Mucosa of descending colon (tissue), 3 donors: ENCODE measurements at regions not wholly inside any gene's neighbourhood (a gene's known extent, or its start where the extent isn't known, plus 50 kb on each side); places are given as distances from the start of the nearest gene placed in this dataset.
A peak's percentile ranks its signal among the peaks of the same experiment; 100 is the strongest.

ENCODE experiments used
- ATAC-seq: fragments of 200-7000 bp; cut with Tn5 transposase; one replicate; pipeline ENCODE4 v1.9.1; 2020; ENCODE audit warnings: mild to moderate bottlenecking, moderate library complexity
- DNase-seq, 3 donors: peaks; one replicate each; pipeline ENCODE4 v3.0.0-alpha.2; 2020
- H3K36me3 ChIP-seq: fragments of 200-600 bp; one replicate; pipeline ENCODE4 v1.8.0; 2021; ENCODE audit warnings: low read depth, mild to moderate bottlenecking
- H3K4me1 ChIP-seq: fragments of 200-600 bp; one replicate; pipeline ENCODE4 v1.8.0; 2021; ENCODE audit warnings: low read depth, mild to moderate bottlenecking
- H3K4me3 ChIP-seq: fragments of 200-600 bp; one replicate; pipeline ENCODE4 v1.8.0; 2021; ENCODE audit warnings: mild to moderate bottlenecking
- H3K9me3 ChIP-seq: fragments of 200-600 bp; one replicate; pipeline ENCODE4 v1.8.0; 2021; ENCODE audit warnings: mild to moderate bottlenecking
- intact Hi-C, 2 donors: fragments of 100-400 bp; cut with DNase I in 1 of 2; cut with micrococcal nuclease in 1 of 2; formaldehyde crosslinking; loops; one replicate each; pipeline versions ENCODE4 v1.11.0 to v1.11.1; 2022; cut with DNase I, micrococcal nuclease
- TF ChIP-seq, protein P1 (sequence below): fragments of 200-600 bp; IDR thresholded peaks from one replicate; pipeline ENCODE4 v1.8.0; 2022; ENCODE audit warnings: antibody characterized with exemption, mild to moderate bottlenecking
- donor health status: DM: no; HTN: no; CAD: no; lungs with moderate emphysema.
- donor health status: DM: no; HTN: no; CAD: no.
- donor health status: DM: no; HTN: yes; CAD: no.

DNA sequence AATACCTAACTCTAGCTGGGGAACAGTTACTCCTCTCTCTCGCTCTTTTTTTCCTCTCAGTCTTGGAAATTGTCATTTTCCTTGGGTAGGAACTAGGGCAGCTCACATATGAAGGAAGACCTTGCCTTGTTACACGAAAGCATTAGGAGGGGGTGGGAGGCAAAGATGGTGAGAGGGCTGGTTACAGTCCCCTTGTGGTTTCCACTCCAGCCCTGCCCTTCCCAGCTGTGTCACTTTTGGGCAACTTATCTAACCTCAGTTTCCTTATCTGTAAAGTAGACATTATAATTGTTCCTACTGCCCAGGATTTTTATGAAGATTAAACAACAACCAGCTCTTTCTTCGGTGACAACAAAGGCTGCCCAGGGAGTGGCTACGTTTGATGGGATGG lies 196.2 kb upstream of the CLINT1 start:
- no peak for DNase-seq
- Histone ChIP-seq H3K4me3 (no peak overlapping the region), H3K4me1 (peaks cover 6% of the 10 kb centered on the region), H3K9me3 (no peaks in the 10 kb centered on the region), H3K36me3 (no peaks in the 10 kb centered on the region)
- TF ChIP-seq, protein P1, sequence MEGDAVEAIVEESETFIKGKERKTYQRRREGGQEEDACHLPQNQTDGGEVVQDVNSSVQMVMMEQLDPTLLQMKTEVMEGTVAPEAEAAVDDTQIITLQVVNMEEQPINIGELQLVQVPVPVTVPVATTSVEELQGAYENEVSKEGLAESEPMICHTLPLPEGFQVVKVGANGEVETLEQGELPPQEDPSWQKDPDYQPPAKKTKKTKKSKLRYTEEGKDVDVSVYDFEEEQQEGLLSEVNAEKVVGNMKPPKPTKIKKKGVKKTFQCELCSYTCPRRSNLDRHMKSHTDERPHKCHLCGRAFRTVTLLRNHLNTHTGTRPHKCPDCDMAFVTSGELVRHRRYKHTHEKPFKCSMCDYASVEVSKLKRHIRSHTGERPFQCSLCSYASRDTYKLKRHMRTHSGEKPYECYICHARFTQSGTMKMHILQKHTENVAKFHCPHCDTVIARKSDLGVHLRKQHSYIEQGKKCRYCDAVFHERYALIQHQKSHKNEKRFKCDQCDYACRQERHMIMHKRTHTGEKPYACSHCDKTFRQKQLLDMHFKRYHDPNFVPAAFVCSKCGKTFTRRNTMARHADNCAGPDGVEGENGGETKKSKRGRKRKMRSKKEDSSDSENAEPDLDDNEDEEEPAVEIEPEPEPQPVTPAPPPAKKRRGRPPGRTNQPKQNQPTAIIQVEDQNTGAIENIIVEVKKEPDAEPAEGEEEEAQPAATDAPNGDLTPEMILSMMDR, result no peak
- intact Hi-C loops, result no loop called here
- ATAC-seq, result no peak

- TF ChIP-seq, protein P1, result no peak
- peaks cover 6% of the 10 kb centered on the region for H3K4me1 ChIP-seq
- DNase-seq (no peak), ATAC-seq (no peak)
- H3K36me3 ChIP-seq, result no peaks in the 10 kb centered on the region
- no peak overlapping the region for H3K4me3 ChIP-seq
- H3K9me3 ChIP-seq, result no peaks in the 10 kb centered on the region
- intact Hi-C loops, result no loop called here
These were observed 195.5 kb upstream of the CLINT1 start for GRCh38 chr5:158054223-158055110.

DNA sequence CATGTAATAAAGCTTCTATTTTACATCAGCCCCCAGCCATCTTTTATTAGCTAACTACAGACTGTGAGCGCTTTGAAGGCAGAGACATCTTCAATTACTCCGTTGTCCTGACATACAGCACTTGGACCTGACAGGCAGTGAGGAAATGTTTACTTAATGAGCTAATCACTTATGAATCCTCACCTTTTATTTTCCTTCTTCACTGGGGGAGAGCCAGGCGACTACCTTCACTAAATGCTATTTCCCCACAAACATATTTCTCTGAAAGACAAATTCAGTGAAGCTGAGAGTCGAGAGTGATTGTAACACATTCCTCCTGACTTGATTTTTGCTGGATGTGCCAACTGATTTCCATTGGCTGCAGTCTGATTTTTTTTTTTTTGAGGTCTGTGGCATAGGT lies 192.1 kb upstream of the CLINT1 start:
- intact Hi-C loops, result no loop called here
- no peak overlapping the region for H3K4me3 ChIP-seq
- TF ChIP-seq, protein P1, result no peak
- no peaks in the 10 kb centered on the region for H3K36me3 ChIP-seq
- H3K4me1 ChIP-seq, result peaks cover 6% of the 10 kb centered on the region
- no peak for DNase-seq
- no peaks in the 10 kb centered on the region for H3K9me3 ChIP-seq
- ATAC-seq, result no peak

DNA sequence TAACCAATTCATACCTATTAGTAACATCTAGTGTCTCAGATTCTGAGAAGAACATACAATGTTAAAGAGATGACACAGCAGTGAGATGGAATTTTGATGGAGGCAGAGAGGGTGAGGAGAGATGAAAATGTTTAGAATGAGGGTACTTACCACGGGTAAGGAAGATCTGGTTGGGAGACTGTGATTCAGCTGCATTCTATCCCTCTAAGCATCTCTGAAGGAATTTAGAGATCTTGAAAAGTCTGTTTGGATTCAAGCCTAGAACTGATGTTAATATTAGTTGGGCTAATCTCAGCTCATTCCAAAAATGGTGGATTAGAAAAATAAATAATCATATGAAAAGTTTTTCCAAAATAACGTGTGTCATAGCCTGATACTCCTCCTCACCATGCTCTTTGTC lies 191.5 kb upstream of the CLINT1 start:
- Histone ChIP-seq H3K4me1 (peaks cover 2% of the 10 kb centered on the region), H3K4me3 (no peak overlapping the region), H3K9me3 (no peaks in the 10 kb centered on the region), H3K36me3 (no peaks in the 10 kb centered on the region)
- intact Hi-C loops, result no loop called here
- DNase-seq (no peak), ATAC-seq (no peak)
- TF ChIP-seq, protein P1, result no peak

DNA sequence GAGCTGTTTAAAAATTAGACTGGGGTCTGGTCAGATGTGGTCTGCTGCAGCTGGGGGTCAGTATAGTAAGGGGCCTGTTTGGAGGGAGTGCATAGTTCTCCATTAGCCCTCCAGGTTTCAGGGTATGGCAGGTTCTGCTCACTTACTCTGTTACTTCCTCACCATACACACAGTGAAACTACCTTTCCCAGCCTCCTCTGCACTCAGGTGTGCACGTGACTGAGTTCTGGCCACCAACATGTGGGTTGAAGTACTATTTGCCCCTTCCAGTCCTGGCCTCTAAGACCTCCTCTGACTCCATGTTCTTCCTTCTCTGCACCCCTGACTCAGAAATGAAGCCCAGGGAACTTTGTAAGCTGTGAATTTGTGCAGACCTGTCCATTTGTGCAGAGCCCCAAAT lies 190.5 kb upstream of the CLINT1 start:
- no peaks in the 10 kb centered on the region for H3K9me3 ChIP-seq
- H3K36me3 ChIP-seq, result no peaks in the 10 kb centered on the region
- no peak overlapping the region for H3K4me3 ChIP-seq
- DNase-seq, result no peak
- H3K4me1 ChIP-seq, result no peaks in the 10 kb centered on the region
- intact Hi-C loops, result no loop called here
- TF ChIP-seq, protein P1, result no peak
- ATAC-seq, result peak; percentile 10
